Panc1 (cell line): ENCODE measurements at regions not wholly inside any gene's neighbourhood (a gene's known extent, or its start where the extent isn't known, plus 50 kb on each side); places are given as distances from the start of the nearest gene placed in this dataset.

Experiments
- CTCF ChIP-seq: fragments of 450-650 bp; IDR thresholded peaks from 2 replicates; pipeline ENCODE4 v1.5.1; 2017; ENCODE audit warnings: mild to moderate bottlenecking
- POLR2AphosphoS5 ChIP-seq: IDR thresholded peaks from 2 replicates; pipeline ENCODE4 v1.6.1; 2012; ENCODE audit warnings: mild to moderate bottlenecking, low read depth, low read length, moderate library complexity

- TF ChIP-seq POLR2AphosphoS5 (no peak), CTCF (no peak)
Observed at GRCh38 chr7:106463851-106464611, 179.2 kb upstream of the NAMPT start.
